Upper lobe of left lung (tissue), 6 donors: ENCODE measurements at regions not wholly inside any gene's neighbourhood (a gene's known extent, or its start where the extent isn't known, plus 50 kb on each side); places are given as distances from the start of the nearest gene placed in this dataset.

Experiments
- ATAC-seq, 2 donors: fragments of 200-7000 bp; cut with Tn5 transposase; one replicate each; pipeline ENCODE4 v1.9.1; 2022; ENCODE audit warnings: mild to moderate bottlenecking in 2 of 2, moderate library complexity in 2 of 2; ENCODE audit not compliant: low FRiP score in 2 of 2
- DNase-seq, 2 donors: peaks; one replicate each; pipeline ENCODE4 v3.0.0-alpha.2; 2019 to 2020
- H3K27ac ChIP-seq, 4 donors: fragments of 200-600 bp; sonication (generic); one replicate each; pipeline ENCODE4 v1.5.1; 2016 to 2019
- H3K27me3 ChIP-seq, 4 donors: fragments of 200-600 bp; sonication (generic); one replicate each; pipeline ENCODE4 v1.5.1; 2017 to 2019
- H3K36me3 ChIP-seq, 4 donors: fragments of 200-600 bp; sonication (generic); one replicate each; pipeline ENCODE4 v1.5.1; 2016 to 2019
- H3K4me1 ChIP-seq, 4 donors: fragments of 200-600 bp; sonication (generic); one replicate each; pipeline ENCODE4 v1.5.1; 2018 to 2019
- H3K4me3 ChIP-seq, 4 donors: fragments of 200-600 bp; sonication (generic); one replicate each; pipeline ENCODE4 v1.5.1; 2017 to 2019; ENCODE audit warnings: mild to moderate bottlenecking in 2 of 4, moderate library complexity in 1 of 4
- H3K9me3 ChIP-seq, 4 donors: fragments of 200-600 bp; sonication (generic); one replicate each; pipeline ENCODE4 v1.5.1; 2018 to 2019
- EP300 ChIP-seq, 4 donors: sonication (generic); formaldehyde crosslinking; IDR thresholded peaks; one replicate each; pipeline ENCODE4 v1.5.1; 2017; ENCODE audit warnings: antibody characterized with exemption in 4 of 4, control low read depth in 2 of 4
- POLR2A ChIP-seq, 4 donors: fragments of 450-650 bp; IDR thresholded peaks; one replicate each; pipeline ENCODE4 v1.5.1; 2016 to 2017; ENCODE audit warnings: antibody characterized with exemption in 4 of 4, mild to moderate bottlenecking in 2 of 4
- POLR2AphosphoS5 ChIP-seq, 2 donors: sonication (generic); formaldehyde crosslinking; IDR thresholded peaks; one replicate each; pipeline ENCODE4 v1.5.1; 2017; ENCODE audit warnings: antibody characterized with exemption in 2 of 2
- WGBS, 2 donors: methylation state at CpG; one replicate each; pipeline ENCODE4 v1.1.5; 2017 to 2018; 5-methylcytosine and 5-hydroxymethylcytosine counted together
- TF ChIP-seq, protein P1 (sequence below), 6 experiments: fragments of 450-650 bp in 4 of 6; fragments of 200-600 bp in 2 of 6; sonication (generic) in 2 of 6; IDR thresholded peaks; one replicate each; pipeline ENCODE4 v1.5.1; 2016 to 2019; ENCODE audit warnings: antibody characterized with exemption in 6 of 6
- donor health status: DM: no; HTN: no; CAD: no; lungs with moderate emphysema.
- donor health status: DM: no; HTN: yes; CAD: no; lungs with severe emphysema.

DNA sequence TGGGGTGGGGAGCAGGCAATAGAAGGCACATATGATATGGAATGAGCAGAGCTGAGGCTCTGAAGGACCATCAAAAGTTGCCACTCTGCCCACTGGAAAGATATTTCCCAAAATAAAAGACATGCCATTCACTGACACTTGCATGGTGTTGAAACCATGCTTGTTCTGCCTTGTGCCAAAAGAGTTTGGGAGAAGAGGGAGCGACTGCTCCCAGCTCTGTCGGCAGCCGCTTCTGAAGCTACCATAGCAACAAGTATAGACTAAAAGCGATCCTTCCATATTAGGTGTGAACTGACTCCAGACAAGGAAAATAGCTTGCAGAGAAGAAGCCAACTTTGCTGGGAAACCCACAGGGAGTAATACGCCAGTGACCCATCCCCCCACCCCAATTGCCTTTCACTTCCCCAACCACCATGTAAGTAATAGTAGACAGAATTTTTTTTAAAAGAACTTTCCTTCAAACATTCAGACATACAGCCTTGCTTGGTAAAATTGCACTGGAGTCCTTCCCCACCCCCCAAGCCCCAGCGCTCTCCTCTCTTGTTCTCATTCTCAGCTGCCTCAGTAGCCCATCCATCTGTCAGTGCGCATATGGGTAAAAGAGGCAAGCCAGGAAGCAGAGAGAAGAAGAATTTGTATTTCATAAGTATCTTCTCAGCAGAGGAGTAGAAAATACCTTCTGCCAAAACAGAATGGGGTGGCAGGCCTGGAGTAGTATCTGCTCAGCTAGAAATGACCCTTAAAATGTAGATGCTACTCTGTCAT is 263.7 kb downstream of the OMA1 start:
- no peak for ATAC-seq
- Histone ChIP-seq H3K4me3 (no peak overlapping the region), H3K27me3 (no peaks in the 10 kb centered on the region), H3K4me1 (no peaks in the 10 kb centered on the region), H3K27ac (no peak overlapping the region), H3K36me3 (no peaks in the 10 kb centered on the region), H3K9me3 (no peaks in the 10 kb centered on the region)
- TF ChIP-seq, protein P1, sequence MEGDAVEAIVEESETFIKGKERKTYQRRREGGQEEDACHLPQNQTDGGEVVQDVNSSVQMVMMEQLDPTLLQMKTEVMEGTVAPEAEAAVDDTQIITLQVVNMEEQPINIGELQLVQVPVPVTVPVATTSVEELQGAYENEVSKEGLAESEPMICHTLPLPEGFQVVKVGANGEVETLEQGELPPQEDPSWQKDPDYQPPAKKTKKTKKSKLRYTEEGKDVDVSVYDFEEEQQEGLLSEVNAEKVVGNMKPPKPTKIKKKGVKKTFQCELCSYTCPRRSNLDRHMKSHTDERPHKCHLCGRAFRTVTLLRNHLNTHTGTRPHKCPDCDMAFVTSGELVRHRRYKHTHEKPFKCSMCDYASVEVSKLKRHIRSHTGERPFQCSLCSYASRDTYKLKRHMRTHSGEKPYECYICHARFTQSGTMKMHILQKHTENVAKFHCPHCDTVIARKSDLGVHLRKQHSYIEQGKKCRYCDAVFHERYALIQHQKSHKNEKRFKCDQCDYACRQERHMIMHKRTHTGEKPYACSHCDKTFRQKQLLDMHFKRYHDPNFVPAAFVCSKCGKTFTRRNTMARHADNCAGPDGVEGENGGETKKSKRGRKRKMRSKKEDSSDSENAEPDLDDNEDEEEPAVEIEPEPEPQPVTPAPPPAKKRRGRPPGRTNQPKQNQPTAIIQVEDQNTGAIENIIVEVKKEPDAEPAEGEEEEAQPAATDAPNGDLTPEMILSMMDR (IDR thresholded peaks at IDR 0.05): no peak
- TF ChIP-seq EP300 (IDR thresholded peaks at IDR 0.05): no peak
- no peak for TF ChIP-seq POLR2AphosphoS5 (IDR thresholded peaks at IDR 0.05)
- no peak for TF ChIP-seq POLR2A (IDR thresholded peaks at IDR 0.05)
- 67 to 74% methylated on average over 7 of the region's 7 CpGs for WGBS, 2 donors
- no peak for DNase-seq

DNA sequence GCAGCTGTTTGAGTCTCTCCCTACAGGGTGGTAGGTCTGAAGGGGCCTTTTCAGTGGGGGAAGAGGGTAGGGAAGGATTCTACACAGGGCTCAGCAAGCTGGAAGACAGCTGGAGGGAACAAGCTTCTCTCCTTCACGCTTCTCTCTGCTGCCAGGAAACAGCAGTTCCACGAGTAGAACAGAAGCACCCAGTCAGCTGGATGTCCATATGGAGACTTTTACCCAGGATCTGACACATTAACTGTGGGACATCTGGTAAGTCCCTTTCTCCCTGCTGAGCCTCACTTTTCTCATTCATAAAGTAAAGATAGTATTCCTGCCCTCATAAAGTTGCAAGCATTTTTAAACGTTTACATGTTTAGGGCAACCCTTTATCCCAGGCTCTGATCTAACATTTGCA is 280.3 kb downstream of the OMA1 start:
- 63 to 64% methylated on average over 3 of the region's 3 CpGs for WGBS, 2 donors
- DNase-seq: no peak
- ATAC-seq: no peak
- H3K4me3 ChIP-seq: no peak overlapping the region
- H3K36me3 ChIP-seq: no peaks in the 10 kb centered on the region
- H3K27me3 ChIP-seq: no peaks in the 10 kb centered on the region
- no peaks in the 10 kb centered on the region for H3K9me3 ChIP-seq
- no peak for TF ChIP-seq EP300 (IDR thresholded peaks at IDR 0.05)
- no peak for TF ChIP-seq POLR2AphosphoS5 (IDR thresholded peaks at IDR 0.05)
- TF ChIP-seq, protein P1 (IDR thresholded peaks at IDR 0.05): no peak
- no peak for TF ChIP-seq POLR2A (IDR thresholded peaks at IDR 0.05)
- H3K27ac ChIP-seq: no peak overlapping the region
- H3K4me1 ChIP-seq: no peaks in the 10 kb centered on the region

DNA sequence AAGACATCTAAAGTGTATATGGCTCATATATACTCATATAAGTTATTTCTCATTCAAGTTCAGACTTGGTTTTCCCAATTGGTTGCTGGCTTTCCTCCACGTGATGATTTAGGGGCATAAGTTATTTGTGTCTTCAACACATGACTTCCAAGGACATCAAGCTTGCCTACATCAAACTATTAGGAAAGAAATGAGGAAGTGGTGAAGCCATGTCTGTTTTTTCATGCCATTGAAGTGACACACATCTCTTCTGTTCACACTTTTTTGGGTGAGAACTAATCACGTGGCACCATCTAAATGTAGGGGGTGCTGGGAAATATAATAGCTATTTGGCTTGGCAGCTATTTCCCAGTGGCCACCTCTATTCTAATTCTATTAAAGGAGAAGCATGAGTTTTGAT is 282.1 kb downstream of the OMA1 start:
- TF ChIP-seq POLR2AphosphoS5 (IDR thresholded peaks at IDR 0.05) (no peak), POLR2A (IDR thresholded peaks at IDR 0.05) (no peak), EP300 (IDR thresholded peaks at IDR 0.05) (no peak)
- TF ChIP-seq, protein P1 (IDR thresholded peaks at IDR 0.05): no peak
- 43 to 64% methylated on average over 2 of the region's 2 CpGs for WGBS, 2 donors
- Histone ChIP-seq H3K27me3 (no peaks in the 10 kb centered on the region), H3K4me1 (no peaks in the 10 kb centered on the region), H3K4me3 (no peak overlapping the region), H3K36me3 (no peaks in the 10 kb centered on the region), H3K9me3 (no peaks in the 10 kb centered on the region), H3K27ac (no peak overlapping the region)
- DNase-seq (no peak), ATAC-seq (no peak)

DNA sequence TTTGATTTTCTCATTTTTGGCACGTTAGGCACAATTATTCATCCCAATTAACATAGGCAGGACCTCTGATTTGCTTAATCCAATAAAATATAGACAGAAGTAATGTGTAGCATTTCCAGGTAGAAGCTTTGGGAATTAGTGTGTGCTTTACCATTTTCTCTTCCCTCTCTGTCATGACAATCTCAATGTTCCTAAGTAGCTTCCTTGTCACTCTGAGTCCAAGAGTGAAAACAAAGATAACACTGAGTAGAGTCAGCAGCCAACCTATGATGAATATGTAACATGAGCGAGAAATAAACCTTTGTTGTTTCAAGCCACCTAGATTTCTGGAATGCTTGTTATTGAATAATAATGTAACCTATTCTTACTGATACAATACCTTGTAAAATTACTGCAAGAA is 283.8 kb downstream of the OMA1 start:
- no peaks in the 10 kb centered on the region for H3K27me3 ChIP-seq
- DNase-seq: no peak
- H3K9me3 ChIP-seq: no peaks in the 10 kb centered on the region
- no peak for TF ChIP-seq EP300 (IDR thresholded peaks at IDR 0.05)
- no peak for TF ChIP-seq POLR2AphosphoS5 (IDR thresholded peaks at IDR 0.05)
- TF ChIP-seq, protein P1 (IDR thresholded peaks at IDR 0.05): no peak
- TF ChIP-seq POLR2A (IDR thresholded peaks at IDR 0.05): no peak
- no peaks in the 10 kb centered on the region for H3K36me3 ChIP-seq
- H3K4me3 ChIP-seq: no peak overlapping the region
- H3K27ac ChIP-seq: no peak overlapping the region
- no peaks in the 10 kb centered on the region for H3K4me1 ChIP-seq
- ATAC-seq: no peak
- 89 to 90% methylated on average over 2 of the region's 2 CpGs for WGBS, 2 donors

DNA sequence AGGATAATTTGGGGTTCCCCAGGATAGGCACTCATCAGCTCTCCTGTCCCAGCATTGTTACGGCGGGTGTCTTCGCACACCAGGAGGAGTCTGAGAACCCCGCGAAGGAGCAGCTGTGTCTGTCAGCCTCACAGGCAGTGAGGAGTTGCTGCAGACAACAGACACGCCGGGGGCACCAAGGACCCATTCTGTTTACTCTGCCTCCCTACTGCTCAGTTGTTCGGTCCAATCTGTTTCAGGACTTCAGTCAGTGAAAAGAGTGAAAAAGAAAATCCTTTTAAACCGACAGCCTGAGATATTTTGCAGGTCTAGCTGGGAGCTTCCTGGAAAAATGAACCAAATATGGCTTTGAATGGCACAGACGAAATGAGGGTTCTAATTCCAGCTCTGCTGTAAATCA is 288.4 kb downstream of the OMA1 start:
- TF ChIP-seq EP300 (IDR thresholded peaks at IDR 0.05) (no peak), POLR2AphosphoS5 (IDR thresholded peaks at IDR 0.05) (no peak), POLR2A (IDR thresholded peaks at IDR 0.05) (no peak)
- TF ChIP-seq, protein P1 (IDR thresholded peaks at IDR 0.05): no peak

More for the DNA sequence above, 288.4 kb downstream of the OMA1 start:
- ATAC-seq: no peak
- Histone ChIP-seq H3K36me3 (no peaks in the 10 kb centered on the region), H3K4me1 (no peaks in the 10 kb centered on the region), H3K27me3 (no peaks in the 10 kb centered on the region), H3K9me3 (no peaks in the 10 kb centered on the region), H3K27ac (no peak overlapping the region), H3K4me3 (no peak overlapping the region)
- DNase-seq: no peak
- WGBS, 2 donors: 81 to 82% methylated on average over 10 of the region's 10 CpGs
